Neutrophil (primary cell): ENCODE measurements at regions not wholly inside any gene's neighbourhood (a gene's known extent, or its start where the extent isn't known, plus 50 kb on each side); places are given as distances from the start of the nearest gene placed in this dataset.

Experiments
- H3K27ac ChIP-seq: fragments of 200-600 bp; sonication (generic); 2 replicates; pipeline ENCODE4 v1.5.1; 2016; ENCODE audit warnings: mild to moderate bottlenecking, moderate library complexity
- H3K27me3 ChIP-seq: fragments of 200-600 bp; sonication (generic); 2 replicates; pipeline ENCODE4 v1.6.0; 2016; ENCODE audit warnings: mild to moderate bottlenecking
- H3K36me3 ChIP-seq: fragments of 200-600 bp; sonication (generic); 2 replicates; pipeline ENCODE4 v1.5.1; 2017
- H3K4me1 ChIP-seq, 2 experiments: fragments of 200-600 bp in 1 of 2; sonication (generic) in 1 of 2; 1 replicate in 1 of 2; 2 replicates in 1 of 2; pipeline versions ENCODE4 v1.5.1 to v1.6.1; 2013 to 2016; ENCODE audit warnings: low read depth in 1 of 2, low read length in 1 of 2, mild to moderate bottlenecking in 1 of 2, moderate library complexity in 1 of 2; ENCODE audit not compliant: control insufficient read depth in 1 of 2, insufficient read depth in 1 of 2
- H3K4me3 ChIP-seq, 2 experiments: fragments of 200-600 bp in 1 of 2; sonication (generic) in 1 of 2; 1 replicate in 1 of 2; 2 replicates in 1 of 2; pipeline ENCODE4 v1.5.1; 2013 to 2016; ENCODE audit warnings: low read depth in 1 of 2, low read length in 1 of 2, mild to moderate bottlenecking in 1 of 2, moderate library complexity in 1 of 2
- H3K9me3 ChIP-seq: fragments of 200-600 bp; sonication (generic); 2 replicates; pipeline ENCODE4 v1.5.1; 2016
- CTCF ChIP-seq: fragments of 200-600 bp; sonication (generic); IDR thresholded peaks from 2 replicates; pipeline ENCODE4 v1.5.1; 2016; ENCODE audit warnings: antibody characterized with exemption

GRCh38 chr1:18018366-18018765 lies 89.2 kb upstream of the IGSF21 start:
- Histone ChIP-seq H3K4me1 (no peaks in the 10 kb centered on the region), H3K9me3 (no peaks in the 10 kb centered on the region), H3K27ac (no peak overlapping the region), H3K36me3 (no peaks in the 10 kb centered on the region), H3K27me3 (peaks cover 4% of the 10 kb centered on the region), H3K4me3 (no peak overlapping the region)
- TF ChIP-seq CTCF, result no peak

- Histone ChIP-seq H3K36me3 (no peaks in the 10 kb centered on the region), H3K9me3 (no peaks in the 10 kb centered on the region), H3K27ac (no peak overlapping the region), H3K4me1 (no peaks in the 10 kb centered on the region), H3K4me3 (no peak overlapping the region), H3K27me3 (peaks cover 4% of the 10 kb centered on the region)
- TF ChIP-seq CTCF, result no peak
These were observed 87.4 kb upstream of the IGSF21 start for GRCh38 chr1:18020021-18020817.

- Histone ChIP-seq H3K27me3 (peaks cover 4% of the 10 kb centered on the region), H3K36me3 (no peaks in the 10 kb centered on the region), H3K4me1 (no peaks in the 10 kb centered on the region), H3K27ac (no peak overlapping the region), H3K4me3 (no peak overlapping the region), H3K9me3 (no peaks in the 10 kb centered on the region)
- no peak for TF ChIP-seq CTCF
These were observed 86.4 kb upstream of the IGSF21 start for GRCh38 chr1:18021242-18021641.

GRCh38 chr1:18032172-18032859 lies 75.3 kb upstream of the IGSF21 start:
- H3K27me3 ChIP-seq, result peaks cover 8% of the 10 kb centered on the region
- no peaks in the 10 kb centered on the region for H3K9me3 ChIP-seq
- TF ChIP-seq CTCF, result no peak

GRCh38 chr1:18035145-18035544 lies 72.5 kb upstream of the IGSF21 start:
- peaks cover 8% of the 10 kb centered on the region for H3K27me3 ChIP-seq
- H3K27ac ChIP-seq, result no peak overlapping the region
- H3K36me3 ChIP-seq, result no peaks in the 10 kb centered on the region
- no peak for TF ChIP-seq CTCF
- no peaks in the 10 kb centered on the region for H3K9me3 ChIP-seq
- H3K4me1 ChIP-seq, result no peaks in the 10 kb centered on the region
- H3K4me3 ChIP-seq, result no peak overlapping the region

More at GRCh38 chr1:18032172-18032859, 75.3 kb upstream of the IGSF21 start:
- H3K27ac ChIP-seq, result no peak overlapping the region
- no peaks in the 10 kb centered on the region for H3K4me1 ChIP-seq
- no peak overlapping the region for H3K4me3 ChIP-seq
- H3K36me3 ChIP-seq, result no peaks in the 10 kb centered on the region
